Activated T-cell treated with anti-CD3 and anti-CD28 coated beads, Interleukin-2, amount 50 U/mL, for 4 hours (primary cell): ENCODE measurements at regions not wholly inside any gene's neighbourhood (a gene's known extent, or its start where the extent isn't known, plus 50 kb on each side); places are given as distances from the start of the nearest gene placed in this dataset.
"Not testable (repeated sequence)": the region's sequence is repeated elsewhere in the genome, so short reads cannot be mapped to it uniquely, and the experiment has no call there.

Experiments
- ATAC-seq, 2 donors: fragments of 200-7000 bp; cut with Tn5 transposase; one replicate each; pipeline ENCODE4 v1.10.0; 2021
- DNase-seq: peaks from one replicate; pipeline ENCODE4 v3.0.0-alpha.2; 2020
- H3K27me3 Mint-ChIP-seq: one replicate; pipeline ENCODE4 v1.8.0; 2021; ENCODE audit warnings: low read depth, mixed read lengths
- H3K36me3 Mint-ChIP-seq: one replicate; pipeline ENCODE4 v1.8.0; 2022; ENCODE audit warnings: mixed read lengths; ENCODE audit not compliant: insufficient read depth
- H3K4me1 Mint-ChIP-seq: one replicate; pipeline ENCODE4 v1.8.0; 2021; ENCODE audit warnings: low read depth, mixed read lengths
- H3K4me3 Mint-ChIP-seq: one replicate; pipeline ENCODE4 v1.8.0; 2021; ENCODE audit warnings: mild to moderate bottlenecking, moderate library complexity, mixed read lengths
- H3K9me3 Mint-ChIP-seq: one replicate; pipeline ENCODE4 v1.8.0; 2021; ENCODE audit warnings: mixed read lengths

GRCh38 chr14:51596488-51597117 lies 55.1 kb upstream of the FRMD6 start:
- no peaks in the 10 kb centered on the region for H3K9me3 Mint-ChIP-seq
- ATAC-seq: no peak
- H3K4me3 Mint-ChIP-seq: no peak overlapping the region
- DNase-seq: no peak
- no peaks in the 10 kb centered on the region for H3K36me3 Mint-ChIP-seq
- H3K27me3 Mint-ChIP-seq: peaks cover 8% of the 10 kb centered on the region
- H3K4me1 Mint-ChIP-seq: peaks cover 7% of the 10 kb centered on the region

- H3K4me1 Mint-ChIP-seq: peaks cover 7% of the 10 kb centered on the region
- no peak for ATAC-seq
- no peak overlapping the region for H3K4me3 Mint-ChIP-seq
- H3K27me3 Mint-ChIP-seq: peaks cover 11% of the 10 kb centered on the region
- no peaks in the 10 kb centered on the region for H3K9me3 Mint-ChIP-seq
- DNase-seq: no peak
- H3K36me3 Mint-ChIP-seq: no peaks in the 10 kb centered on the region
Measured at GRCh38 chr14:51597261-51598001, 54.3 kb upstream of the FRMD6 start.

- peaks cover 17% of the 10 kb centered on the region for H3K27me3 Mint-ChIP-seq
- not testable (repeated sequence) for DNase-seq, H3K36me3 Mint-ChIP-seq, H3K4me3 Mint-ChIP-seq, H3K4me1 Mint-ChIP-seq, ATAC-seq, H3K9me3 Mint-ChIP-seq
Measured at GRCh38 chr14:51598924-51599600, 52.6 kb upstream of the FRMD6 start.

- no peaks in the 10 kb centered on the region for H3K4me1 Mint-ChIP-seq
- no peak for DNase-seq
- no peaks in the 10 kb centered on the region for H3K36me3 Mint-ChIP-seq
- ATAC-seq: no peak
- H3K9me3 Mint-ChIP-seq: no peaks in the 10 kb centered on the region
- peaks cover 15% of the 10 kb centered on the region for H3K27me3 Mint-ChIP-seq
- no peak overlapping the region for H3K4me3 Mint-ChIP-seq
Measured at GRCh38 chr14:51600658-51601057, 51.1 kb upstream of the FRMD6 start.
